OCI-LY1 (cell line): ENCODE measurements at regions not wholly inside any gene's neighbourhood (a gene's known extent, or its start where the extent isn't known, plus 50 kb on each side); places are given as distances from the start of the nearest gene placed in this dataset.

Source experiments
- CTCF ChIP-seq: fragments of 200-600 bp; sonication (generic), shearing (Covaris generic); IDR thresholded peaks from 2 replicates; pipeline ENCODE4 v1.5.1; 2017; ENCODE audit warnings: mild to moderate bottlenecking, antibody characterized with exemption, low read length, moderate library complexity, mixed read lengths
- EZH2 ChIP-seq: fragments of 200-600 bp; sonication (generic), shearing (Covaris generic); IDR thresholded peaks from 2 replicates; pipeline ENCODE4 v1.8.0; 2017; ENCODE audit warnings: borderline replicate concordance, mixed run types, mild to moderate bottlenecking, antibody characterized with exemption, low read length, moderate library complexity, mixed read lengths

GRCh38 chr16:76197900-76198299 is 79.3 kb upstream of the CNTNAP4 start:
- TF ChIP-seq CTCF (no peak), EZH2 (no peak)
